GM06990 (cell line): ENCODE measurements at regions not wholly inside any gene's neighbourhood (a gene's known extent, or its start where the extent isn't known, plus 50 kb on each side); places are given as distances from the start of the nearest gene placed in this dataset.
"Not testable (repeated sequence)": the region's sequence is repeated elsewhere in the genome, so short reads cannot be mapped to it uniquely, and the experiment has no call there.

Experiments used
- DNase-seq: peaks from one replicate; pipeline ENCODE4 v3.0.0-alpha.2; 2011; ENCODE audit not compliant: insufficient read length; ENCODE audit errors: extremely low read depth
- H3K27me3 ChIP-seq: replicated peaks from 2 replicates; pipeline ENCODE4 v1.6.0; 2011; ENCODE audit warnings: low read length; ENCODE audit not compliant: control insufficient read depth, insufficient read depth
- H3K36me3 ChIP-seq: 2 replicates; pipeline ENCODE4 v1.5.1; 2011; ENCODE audit warnings: low read length; ENCODE audit not compliant: control insufficient read depth, insufficient read depth
- H3K4me3 ChIP-seq: replicated peaks from 2 replicates; pipeline ENCODE4 v1.5.1; 2011; ENCODE audit warnings: low read depth, mild to moderate bottlenecking, control low read depth, low read length
- CTCF ChIP-seq: IDR thresholded peaks from 2 replicates; pipeline ENCODE4 v1.5.1; 2011; ENCODE audit warnings: low read length, control low read depth, mild to moderate bottlenecking, inconsistent platforms; ENCODE audit not compliant: insufficient read depth, poor library complexity, severe bottlenecking

GRCh38 chr5:173395257-173395932 is 67.2 kb upstream of the STC2 start:
- TF ChIP-seq CTCF = peak; percentile 9
- no peaks in the 10 kb centered on the region for H3K27me3 ChIP-seq
- H3K36me3 ChIP-seq = no peaks in the 10 kb centered on the region
- no peak overlapping the region for H3K4me3 ChIP-seq
- no peak for DNase-seq

- Histone ChIP-seq H3K36me3 (no peaks in the 10 kb centered on the region), H3K27me3 (no peaks in the 10 kb centered on the region), H3K4me3 (no peak overlapping the region)
- no peak for TF ChIP-seq CTCF
- no peak for DNase-seq
Observed at GRCh38 chr5:173394701-173395100, 66.5 kb upstream of the STC2 start.

- H3K4me3 ChIP-seq = no peak overlapping the region
- no peaks in the 10 kb centered on the region for H3K36me3 ChIP-seq
- H3K27me3 ChIP-seq = no peaks in the 10 kb centered on the region
- DNase-seq = no peak
- TF ChIP-seq CTCF = no peak
Observed at GRCh38 chr5:173392172-173392571, 64.0 kb upstream of the STC2 start.

GRCh38 chr5:173391031-173391430 is 62.8 kb upstream of the STC2 start:
- no peaks in the 10 kb centered on the region for H3K36me3 ChIP-seq
- DNase-seq = no peak
- no peaks in the 10 kb centered on the region for H3K27me3 ChIP-seq
- no peak overlapping the region for H3K4me3 ChIP-seq
- TF ChIP-seq CTCF = no peak

GRCh38 chr5:173387293-173387692 is 59.1 kb upstream of the STC2 start:
- H3K27me3 ChIP-seq, H3K36me3 ChIP-seq, DNase-seq, H3K4me3 ChIP-seq: not testable (repeated sequence)

GRCh38 chr5:173385832-173386360 is 57.7 kb upstream of the STC2 start:
- H3K4me3 ChIP-seq = no peak overlapping the region
- H3K27me3 ChIP-seq = no peaks in the 10 kb centered on the region
- no peak for DNase-seq
- no peak for TF ChIP-seq CTCF
- H3K36me3 ChIP-seq = no peaks in the 10 kb centered on the region
